ENCODE measurements at regions not wholly inside any gene's neighbourhood (a gene's known extent, or its start where the extent isn't known, plus 50 kb on each side); places are given as distances from the start of the nearest gene placed in this dataset.

- Mint-ChIP-seq H3K9me3 (peaks cover 19% of the 10 kb centered on the region), H3K27me3 (no peaks in the 10 kb centered on the region), H3K4me1 (ENCODE audit: unreplicated experiment) (peaks cover 15% of the 10 kb centered on the region), H3K4me3 (no peak overlapping the region), H3K36me3 (peaks cover 8% of the 10 kb centered on the region), H3K27ac (no peak overlapping the region)
- TF ChIP-seq, protein P1, sequence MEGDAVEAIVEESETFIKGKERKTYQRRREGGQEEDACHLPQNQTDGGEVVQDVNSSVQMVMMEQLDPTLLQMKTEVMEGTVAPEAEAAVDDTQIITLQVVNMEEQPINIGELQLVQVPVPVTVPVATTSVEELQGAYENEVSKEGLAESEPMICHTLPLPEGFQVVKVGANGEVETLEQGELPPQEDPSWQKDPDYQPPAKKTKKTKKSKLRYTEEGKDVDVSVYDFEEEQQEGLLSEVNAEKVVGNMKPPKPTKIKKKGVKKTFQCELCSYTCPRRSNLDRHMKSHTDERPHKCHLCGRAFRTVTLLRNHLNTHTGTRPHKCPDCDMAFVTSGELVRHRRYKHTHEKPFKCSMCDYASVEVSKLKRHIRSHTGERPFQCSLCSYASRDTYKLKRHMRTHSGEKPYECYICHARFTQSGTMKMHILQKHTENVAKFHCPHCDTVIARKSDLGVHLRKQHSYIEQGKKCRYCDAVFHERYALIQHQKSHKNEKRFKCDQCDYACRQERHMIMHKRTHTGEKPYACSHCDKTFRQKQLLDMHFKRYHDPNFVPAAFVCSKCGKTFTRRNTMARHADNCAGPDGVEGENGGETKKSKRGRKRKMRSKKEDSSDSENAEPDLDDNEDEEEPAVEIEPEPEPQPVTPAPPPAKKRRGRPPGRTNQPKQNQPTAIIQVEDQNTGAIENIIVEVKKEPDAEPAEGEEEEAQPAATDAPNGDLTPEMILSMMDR (conservative IDR thresholded peaks at IDR 0.05) = no peak
- no peak for DNase-seq (ENCODE audit: extremely low spot score, unreplicated experiment)
Measured at GRCh38 chr11:100622404-100622803, 64.7 kb upstream of the ARHGAP42 start.

GRCh38 chr11:100624346-100624745 is 62.7 kb upstream of the ARHGAP42 start:
- H3K36me3 Mint-ChIP-seq = peaks cover 8% of the 10 kb centered on the region
- no peaks in the 10 kb centered on the region for H3K27me3 Mint-ChIP-seq
- H3K27ac Mint-ChIP-seq = no peak overlapping the region
- no peak overlapping the region for H3K4me3 Mint-ChIP-seq
- TF ChIP-seq, protein P1 (conservative IDR thresholded peaks at IDR 0.05) = no peak
- peaks cover 7% of the 10 kb centered on the region for H3K4me1 Mint-ChIP-seq (ENCODE audit: unreplicated experiment)
- DNase-seq (ENCODE audit: extremely low spot score, unreplicated experiment) = no peak
- peaks cover 19% of the 10 kb centered on the region for H3K9me3 Mint-ChIP-seq

- TF ChIP-seq, protein P1 (conservative IDR thresholded peaks at IDR 0.05) = no peak
- Mint-ChIP-seq H3K4me3 (no peak overlapping the region), H3K4me1 (ENCODE audit: unreplicated experiment) (peaks cover 4% of the 10 kb centered on the region), H3K36me3 (peaks cover 8% of the 10 kb centered on the region), H3K27me3 (no peaks in the 10 kb centered on the region), H3K9me3 (peaks cover 19% of the 10 kb centered on the region), H3K27ac (no peak overlapping the region)
- DNase-seq (ENCODE audit: extremely low spot score, unreplicated experiment) = no peak
Measured at GRCh38 chr11:100625041-100625440, 62.0 kb upstream of the ARHGAP42 start.

DNA sequence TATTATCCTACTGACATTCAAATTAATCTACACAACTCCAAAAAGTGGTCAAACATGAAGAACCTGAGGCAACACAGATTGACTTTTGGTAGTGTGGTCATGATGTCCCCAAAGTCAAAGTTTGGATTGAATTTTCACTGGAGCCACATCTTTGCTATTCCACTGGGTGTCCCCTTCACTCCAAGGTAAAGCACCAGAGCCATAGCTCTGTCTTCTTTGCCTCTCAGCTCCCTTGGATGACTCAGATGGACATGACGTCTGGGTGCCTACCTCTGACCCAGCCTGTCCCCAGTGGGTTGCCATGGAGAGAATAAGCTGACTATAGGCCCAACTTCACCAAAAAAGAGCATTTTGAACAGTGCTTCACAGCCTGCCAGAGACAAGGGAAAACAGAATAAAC is 57.4 kb upstream of the ARHGAP42 start:
- no peak for DNase-seq (ENCODE audit: extremely low spot score, unreplicated experiment)
- Mint-ChIP-seq H3K4me3 (no peak overlapping the region), H3K36me3 (peaks cover under 1% of the 10 kb centered on the region), H3K4me1 (ENCODE audit: unreplicated experiment) (peaks cover 15% of the 10 kb centered on the region), H3K9me3 (peaks cover under 1% of the 10 kb centered on the region), H3K27me3 (no peaks in the 10 kb centered on the region), H3K27ac (no peak overlapping the region)
- TF ChIP-seq, protein P1 (conservative IDR thresholded peaks at IDR 0.05) = no peak

DNA sequence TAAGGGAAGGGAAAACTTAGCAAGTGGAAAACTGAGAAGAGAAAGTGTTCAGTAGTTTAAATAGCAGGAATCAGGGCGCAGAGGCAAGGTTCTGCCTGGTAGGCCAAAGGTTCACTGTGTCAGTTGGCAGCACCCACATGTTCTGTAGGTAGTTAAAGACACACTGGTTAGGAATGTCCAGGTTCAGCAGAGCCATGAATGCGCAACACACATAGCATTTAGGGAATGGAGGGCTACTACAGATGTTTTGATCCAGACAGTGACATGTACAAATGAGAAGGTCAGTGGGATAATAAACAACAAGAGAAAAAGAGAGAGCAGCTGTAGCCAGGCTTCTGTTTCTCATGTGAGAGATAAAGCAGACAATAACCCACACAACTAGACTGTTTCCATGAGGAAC is 56.2 kb upstream of the ARHGAP42 start:
- Mint-ChIP-seq H3K4me3 (no peak overlapping the region), H3K9me3 (peaks cover 5% of the 10 kb centered on the region), H3K36me3 (no peaks in the 10 kb centered on the region), H3K27me3 (no peaks in the 10 kb centered on the region), H3K4me1 (ENCODE audit: unreplicated experiment) (peaks cover 12% of the 10 kb centered on the region), H3K27ac (no peak overlapping the region)
- DNase-seq (ENCODE audit: extremely low spot score, unreplicated experiment) = no peak
- TF ChIP-seq, protein P1 (conservative IDR thresholded peaks at IDR 0.05) = no peak

DNA sequence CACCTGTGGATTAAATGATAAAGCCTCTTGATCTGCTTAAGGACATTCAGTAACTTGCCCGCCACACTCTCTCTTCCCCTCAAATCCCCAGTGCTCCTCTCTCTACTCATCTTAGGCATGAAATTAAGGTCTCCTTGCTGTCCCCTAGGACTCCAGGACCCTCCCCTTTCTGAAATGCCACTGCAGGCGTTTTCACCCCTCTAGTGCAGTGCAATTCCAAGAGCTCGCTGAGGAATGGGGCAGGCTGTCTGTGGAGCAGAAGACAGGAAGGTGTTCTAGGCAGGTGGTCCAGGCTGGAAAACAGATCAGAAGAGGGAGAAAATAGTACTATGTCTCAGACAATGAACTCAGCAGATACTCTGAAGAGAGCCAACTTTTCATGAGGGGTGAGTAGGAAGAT is 55.8 kb upstream of the ARHGAP42 start:
- TF ChIP-seq, protein P1 (conservative IDR thresholded peaks at IDR 0.05) = no peak

More for the DNA sequence above, 55.8 kb upstream of the ARHGAP42 start:
- Mint-ChIP-seq H3K27me3 (no peaks in the 10 kb centered on the region), H3K36me3 (no peaks in the 10 kb centered on the region), H3K4me1 (ENCODE audit: unreplicated experiment) (peaks cover 12% of the 10 kb centered on the region), H3K4me3 (no peak overlapping the region), H3K27ac (no peak overlapping the region), H3K9me3 (peaks cover 6% of the 10 kb centered on the region)
- no peak for DNase-seq (ENCODE audit: extremely low spot score, unreplicated experiment)
